Adipocyte (in vitro differentiated cells): ENCODE measurements at regions not wholly inside any gene's neighbourhood (a gene's known extent, or its start where the extent isn't known, plus 50 kb on each side); places are given as distances from the start of the nearest gene placed in this dataset.

Experiments used
- DNase-seq: peaks from one replicate; pipeline ENCODE4 v3.0.0-alpha.2; 2015; ENCODE audit warnings: low read depth
- H3K27me3 ChIP-seq: replicated peaks from 2 replicates; pipeline ENCODE4 v1.7.0; 2013; ENCODE audit warnings: mild to moderate bottlenecking, low read length, moderate library complexity; ENCODE audit not compliant: control insufficient read depth, insufficient read depth
- H3K36me3 ChIP-seq: 2 replicates; pipeline ENCODE4 v1.7.0; 2013; ENCODE audit warnings: low read length, mild to moderate bottlenecking, moderate library complexity; ENCODE audit not compliant: control insufficient read depth, insufficient read depth, severe bottlenecking
- H3K4me1 ChIP-seq: 2 replicates; pipeline ENCODE4 v1.7.0; 2013; ENCODE audit warnings: mild to moderate bottlenecking, low read length, moderate library complexity; ENCODE audit not compliant: control insufficient read depth, insufficient read depth
- H3K4me3 ChIP-seq: 2 replicates; pipeline ENCODE4 v1.7.0; 2013; ENCODE audit warnings: mild to moderate bottlenecking, low read length, moderate library complexity
- H3K9ac ChIP-seq: 2 replicates; pipeline ENCODE4 v1.7.0; 2013; ENCODE audit warnings: mild to moderate bottlenecking, low read length, moderate library complexity
- H3K9me3 ChIP-seq: 2 replicates; pipeline ENCODE4 v1.7.0; 2013; ENCODE audit warnings: mild to moderate bottlenecking, low read length, moderate library complexity; ENCODE audit not compliant: control insufficient read depth

- no peaks in the 10 kb centered on the region for H3K36me3 ChIP-seq
- peaks cover 13% of the 10 kb centered on the region for H3K27me3 ChIP-seq
- H3K4me1 ChIP-seq = no peaks in the 10 kb centered on the region
- H3K9ac ChIP-seq = no peak overlapping the region
- no peaks in the 10 kb centered on the region for H3K9me3 ChIP-seq
- no peak for DNase-seq
- H3K4me3 ChIP-seq = no peak overlapping the region
Measured at GRCh38 chr9:14487547-14488185, 173.7 kb upstream of the NFIB start.

DNA sequence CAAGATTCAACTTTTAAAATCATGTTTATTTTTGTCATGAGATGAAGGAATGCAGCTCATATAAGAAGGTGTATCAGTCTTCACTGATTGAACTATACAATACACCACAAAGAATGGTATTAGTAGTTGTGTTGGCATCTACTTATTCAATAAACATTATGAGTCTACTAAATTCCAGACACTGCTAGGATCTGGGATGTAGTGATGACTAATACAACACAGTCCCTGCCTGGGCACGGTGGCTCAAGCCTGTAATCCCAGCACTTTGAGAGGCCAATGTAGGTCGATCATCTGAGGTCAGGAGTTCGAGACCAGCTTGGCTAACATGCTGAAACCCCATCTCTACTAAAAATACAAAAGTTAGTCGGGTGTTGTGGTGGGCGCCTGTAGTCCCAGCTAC, 171.4 kb upstream of the NFIB start:
- Histone ChIP-seq H3K4me3 (no peak overlapping the region), H3K4me1 (no peaks in the 10 kb centered on the region), H3K36me3 (no peaks in the 10 kb centered on the region), H3K9ac (no peak overlapping the region), H3K27me3 (peaks cover 13% of the 10 kb centered on the region), H3K9me3 (no peaks in the 10 kb centered on the region)
- no peak for DNase-seq

- H3K36me3 ChIP-seq = no peaks in the 10 kb centered on the region
- H3K4me3 ChIP-seq = no peak overlapping the region
- peaks cover 13% of the 10 kb centered on the region for H3K27me3 ChIP-seq
- no peaks in the 10 kb centered on the region for H3K9me3 ChIP-seq
- H3K9ac ChIP-seq = no peak overlapping the region
- no peaks in the 10 kb centered on the region for H3K4me1 ChIP-seq
- DNase-seq = no peak
Measured at GRCh38 chr9:14482856-14483255, 168.9 kb upstream of the NFIB start.

DNA sequence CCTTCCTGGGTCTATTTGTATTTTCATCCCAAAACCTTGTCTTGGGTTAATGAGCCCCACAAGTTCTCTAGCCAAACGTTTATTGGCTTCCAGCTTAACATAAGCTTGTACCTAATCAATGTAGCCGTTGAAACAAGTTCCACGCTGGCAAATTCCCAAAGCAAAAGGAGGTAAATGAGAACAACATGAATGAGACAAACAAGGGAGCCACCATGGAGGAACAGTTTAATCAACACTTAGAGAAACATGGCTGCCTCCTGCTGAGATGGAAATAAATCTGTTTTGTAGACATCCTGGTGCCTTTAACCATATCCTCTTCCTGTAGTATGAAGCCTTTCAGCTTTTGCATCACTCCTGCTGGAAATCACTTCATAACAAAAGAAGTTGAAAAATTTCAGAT, 166.6 kb upstream of the NFIB start:
- H3K36me3 ChIP-seq = no peaks in the 10 kb centered on the region
- H3K27me3 ChIP-seq = peaks cover 13% of the 10 kb centered on the region
- H3K4me1 ChIP-seq = no peaks in the 10 kb centered on the region
- H3K9me3 ChIP-seq = no peaks in the 10 kb centered on the region
- no peak for DNase-seq
- H3K9ac ChIP-seq = no peak overlapping the region
- no peak overlapping the region for H3K4me3 ChIP-seq

DNA sequence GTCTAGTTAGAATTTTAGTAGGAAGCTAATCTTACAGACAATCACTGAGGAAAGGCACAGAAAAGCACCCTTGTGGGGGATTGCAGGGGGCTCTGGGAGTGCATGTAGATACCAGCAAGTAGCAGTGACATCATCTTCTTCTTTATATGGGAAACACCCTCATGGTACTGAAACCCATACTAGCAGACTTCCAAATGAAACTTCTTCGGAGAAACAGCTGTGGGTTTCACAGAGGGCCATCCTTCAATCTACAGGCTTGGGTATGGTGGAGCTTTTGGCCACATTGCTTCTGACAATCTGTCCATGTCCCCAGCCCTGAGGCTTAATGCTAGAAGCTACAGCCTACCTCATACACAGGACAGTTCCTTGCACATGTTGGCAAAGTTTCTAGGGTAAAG, 165.2 kb upstream of the NFIB start:
- Histone ChIP-seq H3K9ac (no peak overlapping the region), H3K36me3 (no peaks in the 10 kb centered on the region)
- no peak for DNase-seq

DNA sequence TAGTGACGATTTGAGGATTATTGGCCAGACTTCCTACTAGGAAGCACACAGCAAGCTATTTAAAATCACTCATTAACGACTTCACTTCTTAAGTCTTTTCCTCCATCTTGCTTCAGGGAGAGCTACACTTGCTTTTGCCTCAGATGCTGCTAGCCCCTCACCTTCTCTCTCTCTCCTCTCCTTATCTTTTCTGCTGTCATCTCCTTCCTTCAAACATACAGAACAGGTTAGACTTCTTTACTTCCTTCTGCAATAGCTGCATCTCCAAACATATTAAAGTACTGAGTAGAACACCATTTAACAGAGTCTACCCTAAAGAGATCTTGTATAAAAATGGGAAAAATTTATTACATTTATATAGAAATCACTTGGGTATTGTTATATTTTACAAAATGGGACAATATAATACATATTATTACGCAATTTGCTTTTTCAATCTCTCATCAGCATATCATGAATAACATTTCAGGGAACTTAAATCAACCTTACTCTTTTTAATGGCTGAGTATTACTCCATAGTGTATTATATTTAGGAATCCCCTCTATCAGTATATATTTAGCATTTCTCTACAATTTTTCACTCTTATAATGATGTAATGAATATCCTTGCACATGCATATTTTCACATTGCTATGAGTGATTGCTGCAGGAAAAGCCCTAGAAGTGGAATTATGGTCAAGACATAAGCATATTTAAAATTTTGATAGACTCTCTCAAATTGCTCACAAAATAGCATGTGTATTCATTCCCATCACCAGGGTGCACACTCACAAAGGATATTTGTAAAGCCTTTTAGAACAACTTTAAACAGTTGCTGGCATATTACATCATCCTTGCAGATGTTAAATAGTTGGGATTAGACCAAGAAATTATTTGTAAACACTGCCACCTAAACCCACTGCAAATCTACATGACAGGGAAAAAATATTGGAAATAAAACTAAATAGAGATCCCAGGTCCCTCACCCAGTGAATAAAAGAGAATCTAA, 164.5 kb upstream of the NFIB start:
- Histone ChIP-seq H3K36me3 (no peaks in the 10 kb centered on the region), H3K4me3 (no peak overlapping the region), H3K9ac (no peak overlapping the region), H3K9me3 (no peaks in the 10 kb centered on the region), H3K4me1 (no peaks in the 10 kb centered on the region), H3K27me3 (peaks cover 17% of the 10 kb centered on the region)
- DNase-seq = peak; percentile 35

More for the DNA sequence above, 165.2 kb upstream of the NFIB start:
- H3K27me3 ChIP-seq = peaks cover 18% of the 10 kb centered on the region
- H3K4me3 ChIP-seq = no peak overlapping the region
- H3K9me3 ChIP-seq = no peaks in the 10 kb centered on the region
- H3K4me1 ChIP-seq = no peaks in the 10 kb centered on the region

- Histone ChIP-seq H3K36me3 (no peaks in the 10 kb centered on the region), H3K9me3 (no peaks in the 10 kb centered on the region), H3K27me3 (peaks cover 64% of the 10 kb centered on the region), H3K4me1 (no peaks in the 10 kb centered on the region), H3K9ac (no peak overlapping the region), H3K4me3 (no peak overlapping the region)
- DNase-seq = no peak
Measured at GRCh38 chr9:14471041-14471440, 157.1 kb upstream of the NFIB start.

GRCh38 chr9:14467675-14468374, 153.9 kb upstream of the NFIB start:
- peaks cover 48% of the 10 kb centered on the region for H3K27me3 ChIP-seq

DNA sequence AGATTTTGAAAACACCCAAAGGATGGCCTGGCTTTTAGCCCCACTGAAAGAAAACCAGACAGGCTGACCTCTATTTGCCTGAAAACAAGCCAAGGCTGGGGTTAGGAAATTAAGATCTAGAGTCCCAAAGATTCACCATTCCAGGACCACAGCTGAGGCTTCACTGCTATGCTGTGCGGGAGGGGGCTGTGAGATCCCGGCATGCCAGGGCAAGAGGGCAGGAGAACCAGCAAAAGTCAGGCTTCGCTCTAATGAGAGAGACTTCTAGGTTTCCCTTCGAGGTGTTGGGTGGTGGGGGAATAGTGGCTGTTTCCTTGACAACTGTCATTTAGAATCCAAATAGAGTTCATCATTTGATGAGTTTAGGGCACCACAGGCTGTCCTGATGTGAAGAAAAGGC, 152.9 kb upstream of the NFIB start:
- no peaks in the 10 kb centered on the region for H3K36me3 ChIP-seq
- peaks cover 45% of the 10 kb centered on the region for H3K27me3 ChIP-seq
- DNase-seq = no peak
- no peaks in the 10 kb centered on the region for H3K4me1 ChIP-seq
- H3K9ac ChIP-seq = no peak overlapping the region
- H3K4me3 ChIP-seq = no peak overlapping the region
- H3K9me3 ChIP-seq = no peaks in the 10 kb centered on the region

More at GRCh38 chr9:14467675-14468374, 153.9 kb upstream of the NFIB start:
- no peaks in the 10 kb centered on the region for H3K36me3 ChIP-seq
- H3K9me3 ChIP-seq = no peaks in the 10 kb centered on the region
- H3K9ac ChIP-seq = no peak overlapping the region
- H3K4me1 ChIP-seq = no peaks in the 10 kb centered on the region
- H3K4me3 ChIP-seq = no peak overlapping the region
- DNase-seq = no peak

- H3K27me3 ChIP-seq = peaks cover 43% of the 10 kb centered on the region
- H3K4me3 ChIP-seq = no peak overlapping the region
- DNase-seq = no peak
- no peaks in the 10 kb centered on the region for H3K36me3 ChIP-seq
- no peaks in the 10 kb centered on the region for H3K4me1 ChIP-seq
- H3K9ac ChIP-seq = no peak overlapping the region
- H3K9me3 ChIP-seq = no peaks in the 10 kb centered on the region
Measured at GRCh38 chr9:14466429-14466818, 152.5 kb upstream of the NFIB start.

DNA sequence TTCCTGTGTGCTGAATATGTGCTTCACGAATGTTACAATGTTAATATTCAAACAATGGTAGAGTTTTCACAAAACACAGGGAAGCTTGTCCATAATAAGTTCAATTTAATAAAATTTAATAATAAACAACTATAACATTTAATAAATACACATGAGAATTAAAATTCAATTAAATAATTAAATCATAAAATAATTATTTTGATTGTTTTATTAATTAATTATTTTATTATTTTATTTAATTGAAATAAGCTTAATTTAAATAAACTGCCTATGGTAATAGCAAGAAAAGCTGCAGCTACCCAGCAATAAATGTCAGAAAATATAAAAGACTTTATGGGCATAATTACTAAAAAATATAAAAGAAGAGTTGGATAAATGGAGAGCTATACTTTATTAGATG, 149.0 kb upstream of the NFIB start:
- no peak overlapping the region for H3K4me3 ChIP-seq
- H3K9ac ChIP-seq = no peak overlapping the region
- H3K36me3 ChIP-seq = no peaks in the 10 kb centered on the region
- no peak for DNase-seq
- peaks cover 18% of the 10 kb centered on the region for H3K27me3 ChIP-seq
- H3K4me1 ChIP-seq = no peaks in the 10 kb centered on the region
- H3K9me3 ChIP-seq = no peaks in the 10 kb centered on the region
